ENCODE measurements at regions not wholly inside any gene's neighbourhood (a gene's known extent, or its start where the extent isn't known, plus 50 kb on each side); places are given as distances from the start of the nearest gene placed in this dataset.

DNA sequence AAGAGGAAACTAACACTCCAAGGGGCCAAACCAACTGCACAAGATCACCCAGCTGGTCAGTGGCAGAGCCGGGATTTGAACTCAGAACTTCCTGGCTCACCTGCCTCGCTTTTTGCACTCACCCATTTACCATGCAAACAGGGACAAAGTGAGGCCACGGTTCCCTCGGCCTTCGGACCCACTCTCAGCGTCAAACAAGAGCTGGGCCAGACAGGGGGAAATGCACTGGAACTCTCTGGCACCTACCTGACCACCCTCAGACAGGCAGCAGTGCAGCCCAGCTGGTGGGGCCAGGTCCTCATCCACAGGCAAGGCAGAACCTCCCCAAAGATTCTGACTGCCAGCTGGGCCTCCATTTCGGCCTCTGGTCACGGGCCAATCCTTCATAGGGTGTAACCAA, 93.7 kb upstream of the SRSF6 start:
- ATAC-seq (no peak), DNase-seq (no peak)
- POLR2A ChIA-PET: no interaction called here
- intact Hi-C loops (cut with micrococcal nuclease): no loop called here
- Mint-ChIP-seq H3K36me3 (ENCODE audit: low read depth) (no peaks in the 10 kb centered on the region), H3K9me3 (no peaks in the 10 kb centered on the region), H3K4me3 (no peak overlapping the region), H3K27me3 (peaks cover 19% of the 10 kb centered on the region), H3K27ac (no peak overlapping the region), H3K4me1 (ENCODE audit: low read depth) (no peaks in the 10 kb centered on the region)
- TF ChIP-seq, protein P1, sequence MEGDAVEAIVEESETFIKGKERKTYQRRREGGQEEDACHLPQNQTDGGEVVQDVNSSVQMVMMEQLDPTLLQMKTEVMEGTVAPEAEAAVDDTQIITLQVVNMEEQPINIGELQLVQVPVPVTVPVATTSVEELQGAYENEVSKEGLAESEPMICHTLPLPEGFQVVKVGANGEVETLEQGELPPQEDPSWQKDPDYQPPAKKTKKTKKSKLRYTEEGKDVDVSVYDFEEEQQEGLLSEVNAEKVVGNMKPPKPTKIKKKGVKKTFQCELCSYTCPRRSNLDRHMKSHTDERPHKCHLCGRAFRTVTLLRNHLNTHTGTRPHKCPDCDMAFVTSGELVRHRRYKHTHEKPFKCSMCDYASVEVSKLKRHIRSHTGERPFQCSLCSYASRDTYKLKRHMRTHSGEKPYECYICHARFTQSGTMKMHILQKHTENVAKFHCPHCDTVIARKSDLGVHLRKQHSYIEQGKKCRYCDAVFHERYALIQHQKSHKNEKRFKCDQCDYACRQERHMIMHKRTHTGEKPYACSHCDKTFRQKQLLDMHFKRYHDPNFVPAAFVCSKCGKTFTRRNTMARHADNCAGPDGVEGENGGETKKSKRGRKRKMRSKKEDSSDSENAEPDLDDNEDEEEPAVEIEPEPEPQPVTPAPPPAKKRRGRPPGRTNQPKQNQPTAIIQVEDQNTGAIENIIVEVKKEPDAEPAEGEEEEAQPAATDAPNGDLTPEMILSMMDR (IDR thresholded peaks at IDR 0.05): no peak
- CTCF ChIA-PET: no interaction called here

DNA sequence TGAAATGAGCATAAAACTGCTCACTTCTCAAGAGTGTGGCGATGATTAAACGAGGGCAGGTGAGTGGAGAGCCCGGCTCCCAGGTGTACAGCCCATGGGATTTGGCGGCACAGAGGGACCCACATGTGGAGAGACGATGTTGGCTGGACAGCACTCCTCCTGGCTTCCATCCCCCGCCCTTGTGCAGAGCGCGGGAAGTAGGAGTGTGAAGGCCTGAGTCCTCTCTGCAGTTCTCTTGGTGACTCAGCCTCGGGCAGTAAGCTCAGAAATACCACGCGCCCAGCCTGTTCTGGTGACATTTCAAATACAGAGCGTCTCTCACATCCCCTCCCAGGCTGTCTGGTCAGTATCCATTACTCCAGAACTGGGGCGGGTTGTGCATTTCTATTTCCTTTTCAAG, 94.2 kb upstream of the SRSF6 start:
- Mint-ChIP-seq H3K27me3 (peaks cover 19% of the 10 kb centered on the region), H3K4me3 (no peak overlapping the region), H3K9me3 (no peaks in the 10 kb centered on the region), H3K27ac (no peak overlapping the region), H3K36me3 (ENCODE audit: low read depth) (no peaks in the 10 kb centered on the region), H3K4me1 (ENCODE audit: low read depth) (no peaks in the 10 kb centered on the region)
- ChIA-PET CTCF (no interaction called here), POLR2A (no interaction called here)
- TF ChIP-seq, protein P1 (IDR thresholded peaks at IDR 0.05): no peak
- intact Hi-C loops (cut with micrococcal nuclease): no loop called here
- ATAC-seq (no peak), DNase-seq (no peak)

DNA sequence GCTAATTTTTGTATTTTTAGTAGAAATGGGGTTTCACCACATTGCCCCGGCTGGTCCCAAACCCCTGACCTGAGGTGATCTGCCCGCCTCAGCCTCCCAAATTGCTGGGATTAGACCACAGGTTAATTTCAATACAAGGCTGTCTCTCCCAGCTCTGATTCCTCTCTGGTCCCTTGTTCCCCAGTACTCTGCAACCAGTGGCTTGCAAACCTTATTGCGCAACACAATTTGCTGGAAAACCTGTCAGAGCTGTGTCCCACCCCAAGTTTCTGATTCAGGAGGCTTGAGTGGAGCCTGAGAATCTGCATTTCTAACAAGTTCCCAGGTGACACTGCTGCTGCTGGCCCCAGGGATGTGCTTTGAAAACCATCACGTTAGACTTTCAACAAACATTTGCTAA, 96.2 kb upstream of the SRSF6 start:
- intact Hi-C loops (cut with micrococcal nuclease): no loop called here
- TF ChIP-seq, protein P1 (IDR thresholded peaks at IDR 0.05): no peak

DNA sequence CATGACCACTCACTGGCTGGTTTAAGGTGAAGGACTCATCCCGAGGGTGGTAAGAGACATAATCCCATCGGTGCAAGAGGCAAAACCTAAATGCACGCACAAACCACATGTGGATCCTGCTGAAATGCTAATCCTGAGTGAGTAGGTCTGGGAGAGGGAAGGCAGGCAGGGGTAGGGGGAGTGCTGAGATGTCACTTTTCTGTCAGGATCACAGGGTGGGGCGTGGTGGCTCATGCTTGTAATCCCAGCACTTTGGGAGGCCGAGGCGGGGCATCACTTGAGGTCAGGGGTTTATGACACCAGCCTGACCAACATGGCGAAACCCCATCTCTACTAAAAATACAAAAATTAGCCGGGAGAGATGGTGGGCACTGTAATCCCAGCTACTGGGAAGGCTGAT, 97.7 kb upstream of the SRSF6 start:
- Mint-ChIP-seq H3K27me3 (peaks cover 4% of the 10 kb centered on the region), H3K9me3 (no peaks in the 10 kb centered on the region), H3K36me3 (ENCODE audit: low read depth) (no peaks in the 10 kb centered on the region), H3K4me3 (no peak overlapping the region), H3K4me1 (ENCODE audit: low read depth) (no peaks in the 10 kb centered on the region), H3K27ac (no peak overlapping the region)
- ATAC-seq (no peak), DNase-seq (no peak)
- CTCF ChIA-PET: no interaction called here
- TF ChIP-seq, protein P1 (IDR thresholded peaks at IDR 0.05): no peak
- POLR2A ChIA-PET: no interaction called here
- intact Hi-C loops (cut with micrococcal nuclease): no loop called here

More for the DNA sequence above, 96.2 kb upstream of the SRSF6 start:
- CTCF ChIA-PET: no interaction called here
- Mint-ChIP-seq H3K27me3 (peaks cover 14% of the 10 kb centered on the region), H3K36me3 (ENCODE audit: low read depth) (no peaks in the 10 kb centered on the region), H3K27ac (no peak overlapping the region), H3K4me1 (ENCODE audit: low read depth) (no peaks in the 10 kb centered on the region), H3K4me3 (no peak overlapping the region), H3K9me3 (no peaks in the 10 kb centered on the region)
- POLR2A ChIA-PET: no interaction called here
- DNase-seq: no peak
- ATAC-seq: no peak

DNA sequence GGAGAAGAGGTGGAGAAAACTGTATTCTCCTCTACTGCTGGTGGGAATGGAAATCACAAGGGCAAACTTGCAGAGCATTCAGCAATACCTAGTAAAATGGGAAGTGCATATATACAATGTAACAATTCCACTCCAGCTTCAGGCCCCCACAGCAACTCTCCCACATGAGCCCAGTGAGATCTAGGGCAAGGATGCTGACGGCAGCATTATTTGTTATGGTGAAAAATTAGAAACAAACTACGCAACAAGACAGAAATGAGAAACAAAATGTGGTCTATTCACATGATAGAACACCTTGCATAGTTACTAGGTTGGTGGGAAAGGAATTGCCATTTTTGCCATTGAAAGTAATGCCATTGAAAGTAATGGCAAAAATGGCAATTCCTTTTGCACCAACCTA, 98.9 kb upstream of the SRSF6 start:
- H3K36me3 Mint-ChIP-seq (ENCODE audit: low read depth): no peaks in the 10 kb centered on the region
- no peaks in the 10 kb centered on the region for H3K27me3 Mint-ChIP-seq
- H3K4me3 Mint-ChIP-seq: no peak overlapping the region
- intact Hi-C loops (cut with micrococcal nuclease): no loop called here
- ChIA-PET POLR2A (no interaction called here), CTCF (no interaction called here)
- TF ChIP-seq, protein P1 (IDR thresholded peaks at IDR 0.05): no peak
- no peaks in the 10 kb centered on the region for H3K4me1 Mint-ChIP-seq (ENCODE audit: low read depth)
- ATAC-seq (no peak), DNase-seq (no peak)
- no peak overlapping the region for H3K27ac Mint-ChIP-seq
- no peaks in the 10 kb centered on the region for H3K9me3 Mint-ChIP-seq

Measured in activated CD8-positive, alpha-beta T cell treated with anti-CD3 and anti-CD28 coated beads for 36 hours (primary cell).